ENCODE measurements at regions not wholly inside any gene's neighbourhood (a gene's known extent, or its start where the extent isn't known, plus 50 kb on each side); places are given as distances from the start of the nearest gene placed in this dataset.

GRCh38 chr14:84351646-84352045 lies 1178.3 kb upstream of the FLRT2 start:
- TF ChIP-seq POLR2AphosphoS5 (IDR thresholded peaks at IDR 0.05): no peak
- TF ChIP-seq CTCF (IDR thresholded peaks at IDR 0.05): no peak
- no peak for TF ChIP-seq POLR2A (IDR thresholded peaks at IDR 0.05)

Measured in upper lobe of left lung (tissue), 4 donors.